ENCODE measurements at regions not wholly inside any gene's neighbourhood (a gene's known extent, or its start where the extent isn't known, plus 50 kb on each side); places are given as distances from the start of the nearest gene placed in this dataset.

- DNase-seq, result no peak
Measured at GRCh38 chr10:71072823-71073210, 139.6 kb upstream of the UNC5B start.

DNA sequence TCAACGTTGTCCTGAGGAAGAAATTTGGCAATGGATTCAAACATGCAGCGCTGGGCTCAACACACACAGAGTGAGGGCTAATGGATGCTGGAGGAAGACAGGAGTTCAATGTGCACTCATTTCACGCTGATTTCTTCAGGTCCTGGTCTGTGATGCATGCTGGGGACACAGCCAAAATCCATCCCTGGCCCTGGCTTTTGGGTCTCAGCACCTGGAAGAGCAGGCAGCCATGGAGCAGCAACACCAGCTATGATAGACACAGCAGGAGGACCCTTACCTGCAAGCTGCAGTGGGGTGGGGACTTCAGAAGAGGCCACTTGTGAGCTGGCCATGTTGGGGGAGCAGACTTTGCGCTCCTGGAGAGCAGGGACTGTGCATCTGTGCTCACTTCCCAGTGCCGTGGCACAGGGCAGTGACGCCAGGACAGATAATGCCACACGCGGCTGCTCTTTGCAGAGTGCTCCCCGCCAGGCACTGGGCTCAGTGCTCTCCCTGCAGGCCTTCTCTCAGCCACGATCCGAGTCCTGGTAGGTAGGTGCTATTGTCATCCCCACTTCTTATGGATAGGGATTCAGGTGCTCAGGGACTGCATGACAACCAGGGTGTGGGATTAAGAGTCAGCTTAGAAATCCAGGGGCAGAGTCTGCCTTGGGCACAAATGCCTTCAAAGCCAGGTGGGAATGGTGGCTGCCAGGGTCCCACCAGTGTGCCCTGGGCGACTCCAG lies 138.8 kb upstream of the UNC5B start:
- DNase-seq, result no peak

DNA sequence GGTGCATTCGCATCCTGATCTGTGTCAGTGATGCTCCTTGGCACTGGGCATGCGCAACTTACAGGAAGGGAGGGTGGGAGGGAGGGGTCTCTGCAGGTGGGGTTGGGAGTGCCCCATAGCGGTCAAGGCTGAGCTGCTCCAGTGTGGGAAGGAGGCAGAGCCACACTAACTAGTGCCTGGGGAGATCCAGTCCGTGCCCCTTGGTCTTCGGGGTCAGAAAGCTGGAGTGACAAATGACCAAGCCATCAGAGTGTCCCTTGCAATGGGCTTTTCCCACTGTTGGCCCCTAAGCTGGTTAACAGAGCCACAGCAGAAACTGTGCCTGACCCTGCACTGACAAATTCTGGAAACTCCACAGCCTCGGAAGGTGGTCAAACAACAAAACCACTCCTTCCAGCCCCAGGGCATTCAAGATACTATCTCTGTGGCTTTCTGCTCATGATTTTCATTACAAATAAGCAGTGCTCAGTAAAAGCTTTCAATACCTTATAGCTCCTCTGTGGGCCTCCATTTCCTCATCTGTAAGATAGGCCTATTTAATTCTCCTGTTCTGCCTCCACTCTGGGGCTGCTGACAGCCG lies 138.1 kb upstream of the UNC5B start:
- no peak for DNase-seq

DNA sequence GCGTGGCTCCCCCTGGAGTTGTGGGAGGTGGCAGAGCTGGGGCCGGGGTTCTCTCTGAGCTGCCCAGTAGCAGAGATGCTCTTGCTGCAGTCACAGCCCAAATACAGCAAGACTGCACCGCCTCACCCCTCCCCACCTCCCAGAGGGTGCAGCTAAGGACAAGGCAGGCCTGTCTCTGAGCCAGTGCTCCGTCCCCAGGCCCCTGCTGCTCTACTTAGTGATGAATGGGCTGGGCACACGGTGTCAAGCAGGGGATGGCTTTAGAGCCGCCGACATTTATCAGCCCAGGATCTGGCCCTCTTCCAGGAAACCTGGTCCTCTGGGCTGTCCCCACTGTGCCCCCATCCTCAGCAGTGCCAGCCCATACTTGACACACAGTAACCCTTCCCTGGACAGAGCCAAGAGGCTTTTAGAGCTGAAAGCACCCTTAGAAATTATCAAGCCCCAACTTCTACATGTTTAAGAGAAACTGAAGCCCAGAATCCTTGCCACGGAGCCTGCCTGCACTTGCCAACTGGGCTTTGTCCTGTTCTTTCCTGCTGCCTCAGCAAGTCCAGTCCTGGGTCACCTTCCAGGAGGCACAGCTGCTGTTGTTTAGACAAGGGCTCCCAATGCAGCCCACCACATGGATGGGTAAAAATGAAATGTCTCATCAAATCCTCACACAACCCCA lies 137.1 kb upstream of the UNC5B start:
- DNase-seq, result no peak

GRCh38 chr10:71075759-71076472 lies 136.5 kb upstream of the UNC5B start:
- no peak for DNase-seq

DNA sequence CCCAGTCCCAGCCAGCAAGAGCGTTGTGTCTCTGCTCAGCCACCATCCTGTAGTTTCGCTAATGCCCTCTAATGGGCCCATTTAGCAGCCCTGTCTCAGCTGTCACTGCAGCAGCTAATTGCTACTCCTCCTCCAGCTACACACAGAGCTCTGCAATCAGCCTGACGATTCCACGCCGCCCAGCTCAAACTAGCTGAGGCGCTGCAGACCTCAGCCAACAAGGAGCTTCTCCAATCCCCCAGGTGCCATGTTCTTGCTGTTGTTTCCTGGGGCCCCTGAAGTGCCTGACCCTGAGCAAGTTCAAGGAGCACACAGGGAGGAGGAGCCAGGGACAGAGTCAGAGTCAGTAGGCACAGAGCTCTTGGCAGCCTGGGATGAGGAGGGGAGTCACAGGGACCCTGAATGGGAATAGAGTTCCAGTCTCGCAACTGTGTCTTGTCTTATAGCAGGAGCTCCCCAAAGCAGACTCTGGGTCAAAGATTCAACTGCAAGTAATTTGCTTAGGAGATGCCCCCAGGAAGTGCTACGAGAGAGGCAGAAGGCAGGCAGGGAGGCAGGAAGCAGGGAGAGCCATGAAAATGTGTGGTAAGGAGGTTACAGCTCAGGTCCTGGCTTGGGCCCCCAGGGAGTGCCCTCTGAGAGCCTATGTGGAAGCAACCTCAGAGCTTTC lies 135.8 kb upstream of the UNC5B start:
- no peak for DNase-seq

DNA sequence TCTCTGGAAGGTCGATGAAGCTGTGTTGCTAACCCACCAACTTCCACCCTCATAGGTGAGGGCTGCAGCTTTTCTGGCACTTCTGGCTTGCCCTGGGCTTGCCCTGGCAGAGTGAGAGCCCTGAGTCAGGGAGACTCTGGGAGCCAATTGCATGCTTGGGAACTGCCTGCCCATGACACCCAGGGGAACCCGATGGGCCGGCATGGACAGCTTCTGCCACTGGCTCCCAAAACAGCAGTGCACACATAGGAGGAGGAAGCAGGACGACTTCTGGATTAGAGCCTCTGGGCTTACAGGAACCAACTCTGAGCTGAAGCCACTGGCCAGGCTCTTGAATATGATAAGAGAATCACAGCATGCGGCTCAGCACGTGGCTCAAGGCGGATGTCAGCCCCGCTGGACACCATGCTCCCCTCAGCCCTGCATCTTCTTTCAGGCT lies 135.2 kb upstream of the UNC5B start:
- DNase-seq, result no peak

- DNase-seq, result no peak
Measured at GRCh38 chr10:71077796-71078453, 134.4 kb upstream of the UNC5B start.

DNA sequence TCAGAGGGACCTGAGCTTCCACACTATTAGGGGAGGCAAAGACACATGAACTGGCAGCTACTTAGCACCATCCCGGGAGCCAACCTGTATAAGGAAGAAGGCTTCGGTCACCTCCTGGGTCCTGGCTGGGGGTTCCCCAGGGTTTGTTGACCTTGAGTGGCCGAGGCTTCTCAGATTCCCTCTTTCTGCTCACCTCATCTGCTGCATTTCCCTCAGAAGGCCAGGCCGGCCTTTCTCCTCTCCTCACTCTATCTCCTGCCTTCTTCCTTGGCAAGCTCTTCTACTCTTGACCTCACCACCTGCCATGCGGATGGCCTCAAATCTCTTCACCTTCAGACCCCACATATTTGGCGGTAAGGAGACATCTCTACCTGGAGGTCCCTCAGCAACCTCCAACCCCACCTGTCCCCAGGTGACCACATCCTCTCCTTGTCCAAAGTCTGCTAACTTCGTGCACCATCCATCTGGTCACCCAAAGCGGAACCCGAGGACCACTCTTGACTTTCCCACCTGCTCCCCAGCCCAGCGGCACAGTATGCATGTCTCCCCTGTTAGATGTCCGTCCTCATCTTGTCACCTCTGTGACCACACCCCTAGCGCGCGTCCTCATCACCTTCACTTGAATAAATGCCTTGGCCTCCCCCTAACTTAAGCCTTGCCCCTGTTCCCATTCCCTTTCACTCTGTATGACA lies 133.8 kb upstream of the UNC5B start:
- no peak for DNase-seq

DNA sequence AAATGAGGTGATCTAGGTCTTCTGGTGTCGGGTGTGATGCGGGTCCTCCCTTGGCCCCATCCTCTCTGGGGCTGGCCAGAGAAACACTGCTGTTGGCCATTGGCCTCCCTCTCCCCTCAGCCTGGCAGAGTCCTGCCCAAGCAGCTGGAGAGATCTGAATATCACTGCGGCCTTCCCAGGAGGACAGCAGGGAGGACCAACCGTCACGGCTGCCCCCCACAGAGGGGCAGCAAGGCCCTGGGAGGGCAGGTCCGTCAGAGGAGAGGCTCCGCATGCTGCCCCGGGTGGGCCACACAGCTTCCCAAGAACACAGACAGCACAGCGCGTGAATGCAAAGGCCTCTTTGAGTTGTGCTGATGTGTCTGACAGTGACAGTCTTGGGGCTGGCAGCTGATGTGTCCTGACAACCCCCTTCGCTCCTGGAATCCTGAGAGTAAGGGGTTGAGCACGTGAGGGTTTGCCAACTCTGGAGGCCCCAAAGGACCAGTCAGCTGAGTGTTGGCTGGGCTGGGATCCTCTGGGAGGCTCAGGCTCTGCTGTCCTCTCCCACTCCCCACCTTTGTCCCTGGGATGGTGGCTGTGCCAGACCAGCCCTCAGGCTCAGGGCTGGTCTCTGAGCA lies 132.5 kb upstream of the UNC5B start:
- DNase-seq, result no peak

GRCh38 chr10:71080381-71081228 lies 131.8 kb upstream of the UNC5B start:
- no peak for DNase-seq

- DNase-seq, result no peak
Measured at GRCh38 chr10:71081229-71081560, 131.2 kb upstream of the UNC5B start.

- DNase-seq, result no peak
Measured at GRCh38 chr10:71081912-71082311, 130.5 kb upstream of the UNC5B start.

DNA sequence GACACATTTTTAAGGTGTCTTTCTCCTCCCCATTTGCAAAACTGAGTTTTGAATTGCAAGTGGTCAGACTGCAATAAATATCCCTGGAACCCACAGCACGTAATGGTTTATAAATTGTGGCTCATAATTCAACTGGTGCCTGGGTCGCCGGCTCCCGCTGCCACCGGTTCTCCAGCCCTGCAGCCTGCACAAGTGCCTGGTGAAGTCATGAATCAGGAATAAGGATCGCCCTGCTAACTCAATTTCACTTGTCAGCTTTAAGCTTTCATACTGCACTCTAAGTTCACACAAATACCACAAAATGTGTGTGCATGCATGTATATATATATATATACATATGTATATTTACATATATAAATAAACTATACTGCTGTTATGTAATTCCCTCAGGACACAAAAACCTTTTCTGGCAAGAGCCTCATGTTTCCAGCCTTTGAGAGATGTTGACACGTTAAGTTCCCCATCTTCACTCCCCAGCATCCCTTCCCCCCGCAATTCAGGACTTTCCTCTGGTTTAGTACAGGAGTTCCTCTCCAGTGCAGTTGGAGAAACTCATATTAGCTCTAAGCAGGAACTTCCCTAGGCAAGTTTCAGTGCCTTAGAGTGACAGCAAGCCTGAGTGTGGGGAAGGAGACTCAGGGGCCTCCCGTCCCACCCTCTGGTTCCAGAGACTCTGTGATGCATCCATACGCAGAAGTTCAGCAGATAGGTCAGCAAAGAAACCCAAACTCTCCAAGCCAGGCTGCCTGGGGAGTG lies 129.2 kb upstream of the UNC5B start:
- DNase-seq, result no peak

- DNase-seq, result no peak
Measured at GRCh38 chr10:71083716-71083975, 128.7 kb upstream of the UNC5B start.

DNA sequence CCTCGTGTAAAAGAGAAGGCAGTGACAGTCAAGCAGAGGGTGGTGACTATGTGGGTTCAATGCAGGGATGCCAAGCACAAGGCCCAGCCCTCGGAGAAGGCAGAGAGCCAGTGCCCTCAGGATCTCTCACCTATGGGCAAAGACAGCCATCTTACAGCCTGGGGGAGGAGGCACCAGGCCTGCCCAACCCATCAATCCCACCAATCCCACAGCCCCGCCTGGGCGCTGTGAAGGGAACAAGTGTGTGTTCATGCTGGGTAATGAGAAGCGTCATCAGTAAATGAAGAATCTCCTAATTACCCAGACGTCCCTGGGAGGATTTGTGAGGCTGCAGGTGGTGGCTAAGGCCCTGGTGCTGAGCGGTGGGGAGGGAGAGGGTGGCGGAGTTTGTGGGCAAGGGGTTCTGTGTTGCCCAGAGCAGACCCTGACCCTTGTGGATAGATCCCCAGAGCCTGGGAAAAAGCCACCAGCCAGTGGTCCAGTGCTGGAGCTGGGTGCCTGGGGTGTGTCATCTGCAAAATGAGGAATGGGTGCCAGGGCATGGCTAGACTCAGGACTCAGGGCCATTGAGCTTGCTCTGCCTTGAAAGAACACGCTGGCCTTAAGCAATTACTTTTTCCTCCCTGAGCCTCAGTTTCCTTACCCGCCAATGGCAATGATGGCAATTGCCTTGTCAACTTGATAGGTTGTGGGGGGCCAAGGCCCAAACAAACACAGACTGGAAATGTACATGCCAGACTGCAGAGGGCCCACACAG lies 128.1 kb upstream of the UNC5B start:
- no peak for DNase-seq

DNA sequence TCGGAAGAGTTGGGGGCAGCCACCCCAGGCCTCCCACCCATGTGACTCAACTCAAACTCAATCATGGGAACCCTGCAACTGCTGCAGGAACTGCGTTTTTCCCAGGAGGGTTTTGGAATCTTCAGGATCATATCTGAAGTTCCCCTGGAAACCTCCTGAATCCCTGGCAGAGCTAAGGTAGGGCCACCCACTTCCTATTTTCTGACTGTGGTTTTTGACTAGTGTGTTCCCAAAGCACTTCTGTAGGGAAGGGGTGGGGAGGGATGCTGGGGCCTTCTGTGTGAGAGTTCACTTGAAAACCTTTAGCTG lies 127.6 kb upstream of the UNC5B start:
- DNase-seq, result no peak

DNA sequence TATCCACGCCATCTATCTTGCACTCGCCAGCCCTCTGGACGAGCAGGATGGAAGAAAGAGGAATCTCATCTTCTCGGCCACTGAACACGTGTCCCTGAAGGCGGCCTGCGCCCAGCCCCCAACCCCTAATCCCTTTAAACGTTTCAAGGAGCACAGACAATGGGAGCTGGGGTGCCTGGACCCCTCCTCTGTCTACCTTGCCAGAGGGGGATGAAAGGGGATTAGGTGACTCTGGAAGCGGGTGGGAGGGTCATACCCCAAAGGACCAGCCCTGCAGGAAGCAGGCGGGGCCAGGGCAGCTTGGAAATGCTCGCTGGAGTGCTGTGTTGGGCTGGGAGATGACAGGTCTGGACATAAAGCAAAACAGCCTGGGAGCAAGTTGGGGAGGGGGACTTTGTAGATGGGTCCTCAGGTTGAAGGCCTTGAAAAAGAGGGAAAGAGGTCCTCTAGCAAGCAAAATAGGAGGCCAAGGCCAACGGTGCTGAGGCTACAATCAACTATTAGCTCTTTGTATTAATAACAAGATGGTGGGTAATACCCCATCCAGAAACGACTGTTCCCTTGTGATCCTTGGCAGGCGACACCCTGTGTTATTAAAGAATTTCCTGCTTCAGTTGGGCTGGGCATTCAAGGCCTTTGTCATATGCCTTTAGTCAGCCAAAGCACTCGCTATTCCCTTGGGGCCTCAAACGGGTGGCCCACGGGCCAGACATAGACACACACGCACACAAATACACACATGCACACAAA lies 126.5 kb upstream of the UNC5B start:
- peak; percentile 1 for DNase-seq

Data from stimulated activated CD4-positive, alpha-beta T cell treated with anti-CD3 and anti-CD28 coated beads, Interleukin-4, amount 100 ng/mL, for 24 hours (primary cell).